NCI-H2227 (cell line): ENCODE measurements at regions not wholly inside any gene's neighbourhood (a gene's known extent, or its start where the extent isn't known, plus 50 kb on each side); places are given as distances from the start of the nearest gene placed in this dataset.
"Not testable (repeated sequence)": the region's sequence is repeated elsewhere in the genome, so short reads cannot be mapped to it uniquely, and the experiment has no call there.

Experiments used
- DNase-seq: peaks from one replicate; lab custom pipeline; 2025; ENCODE audit not compliant: unreplicated experiment; lab: John Stamatoyannopoulos, UW

- no peak for DNase-seq
These were observed 164.6 kb downstream of the OR2B2 start for GRCh38 chr6:27747637-27748036.

DNA sequence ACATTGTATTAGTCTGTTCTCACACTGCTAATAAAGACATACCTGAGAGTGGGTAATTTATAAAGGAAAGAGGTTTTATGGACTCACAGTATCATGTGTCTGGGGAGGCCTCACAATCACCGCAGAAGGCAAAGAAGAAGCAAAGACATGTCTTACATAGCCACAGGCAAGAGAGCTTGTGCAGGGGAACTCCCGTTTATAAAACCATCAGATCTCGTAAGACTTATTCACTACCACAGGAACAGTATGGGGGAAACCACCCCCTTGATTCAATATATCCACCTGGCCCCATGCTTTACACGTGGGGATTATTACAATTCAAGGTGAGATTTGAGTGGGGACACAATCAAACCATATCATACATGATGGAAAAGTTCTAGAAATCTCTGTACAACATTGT lies 165.3 kb downstream of the OR2B2 start:
- DNase-seq, result not testable (repeated sequence)

DNA sequence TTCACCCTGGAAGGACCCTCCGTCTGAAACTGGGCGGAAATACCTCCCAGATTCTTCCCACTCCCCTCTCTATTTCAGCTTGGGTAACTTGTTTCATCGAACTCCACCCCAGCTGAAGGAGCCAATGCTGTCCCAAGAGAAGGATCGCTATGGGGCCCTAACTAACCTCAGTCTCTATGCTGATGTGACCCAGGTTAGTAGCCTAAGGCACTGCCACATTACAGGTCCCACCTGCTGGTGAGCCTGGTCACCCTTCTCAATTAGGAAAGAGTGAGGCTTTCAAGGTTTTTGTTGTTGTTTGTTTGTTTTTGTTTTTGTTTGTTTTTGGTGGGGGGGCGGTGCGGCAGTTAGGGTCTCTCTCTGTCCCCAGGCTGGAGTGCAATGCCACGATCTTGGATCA lies 168.4 kb downstream of the OR2B2 start:
- DNase-seq, result no peak

DNA sequence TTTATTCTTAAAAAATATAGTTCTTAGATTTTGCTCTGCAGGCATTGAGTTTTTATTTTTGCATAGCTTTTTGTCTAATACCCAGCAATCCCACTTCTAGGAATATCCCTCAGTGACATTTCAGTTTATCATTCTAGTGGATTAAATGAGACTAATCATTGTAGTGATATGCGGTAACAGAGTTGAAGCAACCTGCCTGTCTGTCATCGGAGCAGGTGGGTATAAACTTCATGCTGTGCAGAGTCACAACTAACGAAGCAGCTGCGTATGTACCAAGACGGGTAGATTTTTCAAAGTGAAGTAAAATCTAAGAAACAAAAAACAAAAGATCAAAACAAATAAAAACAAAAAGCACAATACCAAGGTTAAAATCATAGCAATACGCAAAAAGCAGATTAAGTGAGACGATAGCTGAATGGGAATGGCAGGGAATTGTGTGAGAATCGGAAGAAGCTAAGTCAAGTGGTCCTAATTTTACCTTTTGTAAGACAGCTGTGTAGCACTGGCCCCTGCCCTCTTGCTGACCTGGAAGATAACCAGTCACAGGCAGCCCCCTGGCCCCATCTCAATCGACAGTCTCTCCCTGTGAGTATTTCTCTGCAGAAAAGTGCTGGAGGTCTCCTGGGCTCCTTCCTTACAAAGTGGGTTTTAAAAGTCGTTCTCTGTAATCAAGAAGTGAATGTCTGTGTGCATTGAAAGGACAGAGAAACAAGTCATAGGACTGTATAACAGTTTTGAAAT lies 169.2 kb downstream of the OR2B2 start:
- peak; percentile 18 for DNase-seq

GRCh38 chr6:27739902-27740301 lies 172.3 kb downstream of the OR2B2 start:
- not testable (repeated sequence) for DNase-seq

- DNase-seq, result no peak
These were observed 175.5 kb downstream of the OR2B2 start for GRCh38 chr6:27736686-27737085.

GRCh38 chr6:27728442-27728841 lies 183.8 kb downstream of the OR2B2 start:
- DNase-seq, result no peak

GRCh38 chr6:27726619-27727023 lies 185.6 kb downstream of the OR2B2 start:
- no peak for DNase-seq

DNA sequence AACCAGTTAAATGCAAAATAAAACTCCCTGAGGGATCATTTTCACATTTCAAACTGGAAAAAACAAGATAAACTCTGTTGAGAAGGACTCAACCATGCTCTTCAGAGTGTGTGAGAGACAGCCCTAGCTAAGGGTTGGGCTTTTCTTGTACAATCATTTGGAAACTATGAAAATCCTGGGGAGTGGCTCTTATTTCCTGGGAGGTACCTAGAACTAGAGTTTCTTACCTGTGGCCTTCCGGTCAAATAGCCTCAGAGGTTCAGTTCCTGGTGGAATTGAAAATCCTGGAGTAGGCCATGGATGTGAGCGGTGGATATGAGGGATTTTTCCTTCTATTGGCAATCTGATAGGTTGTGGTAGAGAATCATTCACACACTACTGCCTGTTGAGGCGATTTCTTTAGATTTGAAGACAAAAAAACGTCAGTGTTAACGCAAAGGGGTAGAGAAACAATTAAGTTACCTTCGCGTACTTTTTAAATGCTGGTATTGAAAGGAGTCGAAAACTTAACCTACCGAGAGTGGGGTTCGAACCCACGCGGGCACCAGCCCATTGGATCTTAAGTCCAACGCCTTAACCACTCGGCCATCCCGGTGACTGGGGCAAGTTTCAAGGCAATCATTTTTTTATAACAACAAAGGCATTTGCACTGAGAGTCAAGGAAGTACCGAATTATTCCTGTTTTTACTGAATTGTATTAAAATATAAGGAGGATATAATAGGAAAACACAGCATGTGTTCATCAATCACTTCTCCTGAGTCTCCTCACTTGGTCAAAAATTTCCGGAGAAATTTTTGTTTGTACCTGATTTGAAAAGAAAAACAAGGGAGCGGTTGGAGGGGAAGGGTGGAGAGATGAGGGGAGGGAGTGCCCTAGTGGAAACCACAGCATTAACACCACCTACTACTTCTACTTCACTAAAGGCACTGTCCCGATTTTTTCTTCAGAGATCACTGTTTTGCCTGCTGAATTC lies 191.3 kb downstream of the OR2B2 start:
- DNase-seq, result peak; percentile 21

DNA sequence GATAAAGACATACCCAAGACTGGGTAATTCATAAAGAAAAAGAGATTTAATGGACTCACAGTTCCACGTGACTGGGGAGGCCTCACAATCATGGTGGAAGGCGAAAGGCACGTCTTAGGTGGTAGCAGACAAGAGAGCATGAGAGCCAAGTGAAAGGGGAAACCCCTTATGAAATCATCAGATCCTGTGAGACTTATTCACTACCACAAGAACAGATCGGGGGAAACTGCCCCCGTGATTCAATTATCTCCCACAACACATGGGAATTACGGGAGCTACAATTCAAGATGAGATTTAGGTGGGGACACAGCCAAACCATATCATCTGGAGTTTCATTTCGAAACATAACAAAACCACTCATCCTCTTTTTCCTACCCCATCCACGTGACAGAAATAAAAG lies 193.2 kb downstream of the OR2B2 start:
- DNase-seq, result not testable (repeated sequence)

- DNase-seq, result no peak
These were observed 205.8 kb downstream of the OR2B2 start for GRCh38 chr6:27706431-27706830.

DNA sequence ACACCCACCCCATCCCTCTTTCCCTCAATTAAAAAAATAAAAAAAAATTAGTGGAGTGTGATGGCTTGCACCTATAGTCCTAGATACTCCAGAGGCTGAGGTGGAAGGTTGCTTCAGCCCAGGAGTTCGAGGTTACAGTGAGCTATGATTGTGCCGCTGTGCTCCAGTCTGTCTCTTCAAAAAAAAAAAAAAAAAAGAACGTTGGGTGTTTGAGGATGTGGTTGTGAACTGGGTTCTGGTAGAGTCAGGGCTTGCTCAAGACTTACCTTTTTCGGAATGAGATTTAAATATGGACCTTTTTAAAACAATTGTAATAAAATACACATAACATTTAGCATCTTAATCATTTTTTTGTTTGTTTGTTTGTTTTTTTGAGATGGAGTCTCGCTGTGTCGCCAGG lies 211.9 kb downstream of the OR2B2 start:
- DNase-seq, result no peak

GRCh38 chr6:27694547-27694874 lies 217.7 kb downstream of the OR2B2 start:
- no peak for DNase-seq

- peak; percentile 81 for DNase-seq
These were observed 218.2 kb downstream of the OR2B2 start for GRCh38 chr6:27693766-27694546.

DNA sequence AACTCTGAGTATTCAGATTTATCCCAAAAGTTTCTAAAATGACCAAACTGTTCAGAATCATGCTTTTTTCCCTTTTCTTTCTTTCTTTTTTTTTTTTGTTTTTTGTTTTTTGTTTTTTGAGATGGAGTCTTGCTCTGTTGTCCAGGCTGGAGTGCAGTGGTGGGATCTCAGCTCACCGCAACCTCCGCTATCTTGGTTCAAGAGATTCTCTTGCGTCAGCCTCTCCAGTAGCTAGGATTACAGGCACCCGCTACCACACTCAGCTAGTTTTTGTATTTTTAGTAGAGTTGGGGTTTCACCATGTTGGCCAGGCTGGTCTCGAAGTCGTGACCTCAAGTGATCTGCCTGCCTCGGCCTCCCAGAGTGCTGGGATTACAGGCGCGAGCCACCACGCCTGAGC lies 219.2 kb upstream of the ZNF184 start:
- DNase-seq, result not testable (repeated sequence)

DNA sequence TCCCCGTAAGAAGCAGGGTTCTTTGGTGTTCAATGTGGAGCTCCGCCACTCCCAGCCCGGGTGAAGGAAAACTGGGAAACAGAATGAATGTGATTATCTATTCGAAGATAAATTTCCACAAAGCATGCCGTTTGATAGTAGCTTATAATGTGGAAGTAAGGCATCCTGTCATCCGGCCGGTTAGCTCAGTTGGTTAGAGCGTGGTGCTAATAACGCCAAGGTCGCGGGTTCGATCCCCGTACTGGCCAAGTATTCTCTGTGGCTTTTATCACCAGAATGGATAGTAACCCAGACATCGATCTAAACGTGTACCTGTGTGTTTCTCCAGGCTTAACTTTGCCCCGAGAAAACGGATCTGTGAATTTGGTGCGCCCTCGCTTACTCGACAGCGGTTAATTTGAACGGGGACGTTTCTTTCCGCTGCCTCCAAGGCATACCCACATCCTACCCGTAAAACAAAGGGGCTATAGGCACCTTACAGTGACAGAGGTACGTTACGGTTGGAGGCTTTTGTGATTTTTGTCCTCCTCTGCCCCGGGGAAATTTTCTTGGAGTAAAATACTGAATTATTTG lies 215.2 kb upstream of the ZNF184 start:
- DNase-seq, result peak; percentile 94

DNA sequence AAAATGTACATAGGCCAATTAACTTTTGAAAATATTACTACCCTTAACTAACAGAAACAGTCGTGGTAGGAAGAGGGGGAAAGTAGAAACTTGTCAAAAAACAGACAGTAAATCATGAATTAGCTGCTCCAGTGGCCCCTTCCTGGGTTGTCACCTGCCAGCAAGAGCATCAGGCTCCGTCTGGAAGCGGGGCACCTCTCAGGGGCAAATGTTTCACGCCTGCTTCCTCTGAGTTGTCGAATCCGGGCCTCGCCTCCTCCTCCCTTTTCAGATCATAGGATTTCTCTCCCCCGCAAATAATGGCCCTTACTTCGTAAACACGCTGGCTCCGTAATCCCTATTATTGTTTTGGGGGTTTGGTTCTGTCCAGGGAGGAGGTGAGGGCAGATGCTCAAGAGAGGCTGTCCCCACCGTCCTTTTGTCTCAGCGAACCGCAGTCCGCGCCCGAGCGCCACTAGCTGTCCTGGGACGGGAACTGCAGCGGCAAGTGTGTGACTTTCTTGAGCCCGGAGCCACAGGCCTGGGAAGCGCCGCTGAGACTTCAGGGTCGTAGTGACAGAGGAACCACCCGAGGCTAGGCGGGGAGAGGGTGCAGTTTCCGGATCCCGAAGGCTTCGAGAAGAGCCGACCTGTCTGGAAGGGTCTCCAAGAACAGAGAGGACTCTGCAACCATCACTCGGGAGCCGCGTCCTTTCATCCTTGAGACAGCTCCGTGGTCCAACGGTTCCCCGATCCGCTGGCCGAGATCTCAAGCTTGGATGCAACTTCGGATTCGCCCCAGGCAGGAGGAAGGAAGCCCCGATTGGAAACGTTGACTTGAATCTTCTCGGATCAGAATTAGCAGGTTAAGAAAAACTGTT lies 214.5 kb upstream of the ZNF184 start:
- DNase-seq, result peak; percentile 92

DNA sequence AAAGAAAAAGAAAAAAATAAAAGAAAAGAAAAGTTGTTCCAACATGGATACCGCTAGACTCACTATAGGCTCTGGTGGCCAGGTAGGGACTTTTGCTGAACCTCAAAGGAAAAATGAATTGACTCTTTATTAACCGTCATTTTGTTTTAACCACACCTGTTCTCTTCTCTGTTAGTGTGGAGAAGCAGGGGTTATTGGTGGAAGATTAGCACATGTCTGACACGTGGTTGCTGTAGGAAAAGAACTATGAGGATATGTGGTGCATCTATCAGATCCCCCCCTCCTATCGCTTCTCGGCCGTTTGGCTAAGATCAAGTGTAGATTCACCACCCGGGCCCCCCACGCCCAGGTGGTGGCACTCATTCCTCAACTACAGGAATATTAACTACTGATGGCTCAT lies 212.4 kb upstream of the ZNF184 start:
- no peak for DNase-seq

DNA sequence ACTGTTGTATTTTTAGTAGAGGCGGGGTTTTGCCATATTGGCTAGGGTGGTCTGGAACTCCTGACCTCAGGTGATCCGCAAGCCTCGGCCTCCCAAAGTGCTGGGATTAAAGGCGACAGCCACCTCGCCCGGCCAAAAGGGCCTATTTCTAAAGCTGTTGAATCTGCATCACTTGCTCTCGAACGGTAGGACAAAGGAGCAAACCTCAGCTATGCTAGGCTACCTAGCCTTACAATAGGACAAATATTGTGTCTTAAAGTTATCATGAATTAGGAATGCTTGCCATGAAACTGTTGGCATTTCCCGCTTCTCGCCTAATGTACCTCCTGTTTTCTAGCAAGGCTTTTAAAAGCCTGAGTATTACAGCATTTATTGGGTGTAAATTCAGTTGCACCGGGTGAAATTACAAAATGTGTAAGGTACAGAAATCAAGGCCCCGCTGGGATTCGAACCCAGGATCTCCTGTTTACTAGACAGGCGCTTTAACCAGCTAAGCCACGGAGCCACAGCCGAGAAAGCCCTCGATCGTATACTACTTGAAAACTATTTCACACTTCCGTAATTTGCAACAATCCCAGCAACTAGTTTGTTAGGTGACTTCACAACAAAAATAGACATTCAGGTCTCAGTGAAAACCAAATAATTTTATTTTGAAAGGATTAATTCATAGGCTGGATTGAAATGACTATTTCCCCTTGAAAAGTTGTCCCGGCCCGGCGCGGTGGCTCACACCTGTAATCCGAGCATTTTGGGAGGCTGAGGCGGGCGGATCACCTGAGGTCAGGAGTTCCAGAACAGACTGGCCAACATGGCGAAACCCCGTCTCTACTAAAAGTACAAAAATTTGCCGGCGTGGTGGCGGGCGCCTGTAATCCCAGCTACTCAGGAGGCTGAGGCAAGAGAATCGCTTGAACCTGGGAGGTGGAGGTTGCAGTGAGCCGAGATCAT lies 211.6 kb upstream of the ZNF184 start:
- peak; percentile 86 for DNase-seq
